SU-DHL-6 (cell line): ENCODE measurements at regions not wholly inside any gene's neighbourhood (a gene's known extent, or its start where the extent isn't known, plus 50 kb on each side); places are given as distances from the start of the nearest gene placed in this dataset.

Experiments
- H2AFZ ChIP-seq: fragments of 200-600 bp; sonication (generic); 2 replicates; pipeline ENCODE4 v1.6.1; 2014; ENCODE audit warnings: low read depth, mild to moderate bottlenecking, moderate library complexity, mixed read lengths, antibody characterized with exemption, low read length; ENCODE audit not compliant: severe bottlenecking
- H3F3A ChIP-seq: fragments of 200-600 bp; shearing (Covaris generic); 2 replicates; pipeline ENCODE4 v1.6.0; 2016; ENCODE audit warnings: antibody characterized with exemption, mild to moderate bottlenecking; ENCODE audit not compliant: insufficient read depth
- H3K27ac ChIP-seq: fragments of 200-600 bp; sonication (generic); 2 replicates; pipeline ENCODE4 v1.5.1; 2016; ENCODE audit warnings: low read depth, mild to moderate bottlenecking, low read length, moderate library complexity, mixed read lengths
- H3K27me3 ChIP-seq: fragments of 200-600 bp; sonication (generic), shearing (Covaris generic); 2 replicates; pipeline ENCODE4 v1.6.0; 2014; ENCODE audit warnings: mild to moderate bottlenecking, low read length
- H3K36me3 ChIP-seq: fragments of 200-600 bp; sonication (generic); 2 replicates; pipeline ENCODE4 v1.6.1; 2014; ENCODE audit warnings: mild to moderate bottlenecking, low read length, mixed read lengths
- H3K4me2 ChIP-seq: fragments of 300-600, 200-600 bp; shearing (Covaris generic), sonication (generic); 2 replicates; pipeline ENCODE4 v1.6.0; 2014; ENCODE audit warnings: low read length, low read depth, mild to moderate bottlenecking; ENCODE audit not compliant: poor library complexity, severe bottlenecking
- H3K4me3 ChIP-seq: fragments of 200-600 bp; sonication (generic); 2 replicates; pipeline ENCODE4 v1.5.1; 2014; ENCODE audit warnings: antibody characterized with exemption, low read length, mild to moderate bottlenecking, mixed read lengths; ENCODE audit not compliant: insufficient read depth, poor library complexity, severe bottlenecking
- H3K79me2 ChIP-seq: fragments of 200-600 bp; sonication (generic); 2 replicates; pipeline ENCODE4 v1.6.1; 2014; ENCODE audit warnings: mild to moderate bottlenecking, low read length, moderate library complexity; ENCODE audit not compliant: insufficient read depth
- H3K9ac ChIP-seq: fragments of 200-600 bp; sonication (generic); 2 replicates; pipeline ENCODE4 v1.7.0; 2014; ENCODE audit warnings: mild to moderate bottlenecking, low read length
- H3K9me2 ChIP-seq: fragments of 200-600 bp; sonication (generic); replicated peaks from 2 replicates; pipeline ENCODE4 v1.6.1; 2014; ENCODE audit warnings: low read length; ENCODE audit not compliant: insufficient read depth
- H3K9me3 ChIP-seq: fragments of 200-600 bp; sonication (generic); 2 replicates; pipeline ENCODE4 v1.6.1; 2014; ENCODE audit warnings: low read length, mixed read lengths; ENCODE audit not compliant: insufficient read depth
- H4K20me1 ChIP-seq: fragments of 200-600 bp; sonication (generic); 2 replicates; pipeline ENCODE4 v1.6.1; 2014; ENCODE audit warnings: low read depth, mild to moderate bottlenecking, antibody characterized with exemption, low read length, moderate library complexity, mixed read lengths
- CTCF ChIP-seq: fragments of 200-600 bp; sonication (generic); IDR thresholded peaks from one replicate; pipeline ENCODE4 v1.5.1; 2017; ENCODE audit warnings: antibody characterized with exemption, mild to moderate bottlenecking, low read length, moderate library complexity; ENCODE audit not compliant: insufficient read depth, poor library complexity, severe bottlenecking
- EZH2phosphoT487 ChIP-seq: fragments of 200-600 bp; sonication (generic), shearing (Covaris generic); conservative IDR thresholded peaks from 2 replicates; pipeline ENCODE4 v1.6.1; 2018; ENCODE audit warnings: mild to moderate bottlenecking, antibody characterized with exemption, low read length, moderate library complexity, mixed read lengths

- Histone ChIP-seq H3K9ac (no peak overlapping the region), H3K4me3 (no peak overlapping the region), H3K4me2 (no peak overlapping the region)
Observed at GRCh38 chr14:44775248-44775647, 186.5 kb downstream of the KLHL28 start.

GRCh38 chr14:44774396-44774795 is 187.4 kb downstream of the KLHL28 start:
- Histone ChIP-seq H3K9me2 (no peaks in the 10 kb centered on the region), H3K27ac (no peak overlapping the region), H3K36me3 (no peaks in the 10 kb centered on the region), H3K79me2 (no peaks in the 10 kb centered on the region), H3K4me2 (no peak overlapping the region), H3K9ac (no peak overlapping the region), H3K9me3 (no peaks in the 10 kb centered on the region), H2AFZ (no peak overlapping the region), H4K20me1 (no peaks in the 10 kb centered on the region), H3K27me3 (no peaks in the 10 kb centered on the region), H3F3A (no peaks in the 10 kb centered on the region), H3K4me3 (no peak overlapping the region)
- TF ChIP-seq EZH2phosphoT487 (no peak), CTCF (no peak)

More at GRCh38 chr14:44775248-44775647, 186.5 kb downstream of the KLHL28 start:
- Histone ChIP-seq H4K20me1 (no peaks in the 10 kb centered on the region), H2AFZ (no peak overlapping the region), H3K79me2 (no peaks in the 10 kb centered on the region), H3K9me3 (no peaks in the 10 kb centered on the region), H3K36me3 (no peaks in the 10 kb centered on the region), H3K9me2 (no peaks in the 10 kb centered on the region), H3K27ac (no peak overlapping the region), H3F3A (no peaks in the 10 kb centered on the region), H3K27me3 (no peaks in the 10 kb centered on the region)
- TF ChIP-seq EZH2phosphoT487: no peak
- no peak for TF ChIP-seq CTCF

- H3K9ac ChIP-seq: no peak overlapping the region
- no peaks in the 10 kb centered on the region for H3K79me2 ChIP-seq
- H3K9me2 ChIP-seq: no peaks in the 10 kb centered on the region
- TF ChIP-seq EZH2phosphoT487 (no peak), CTCF (no peak)
- H3K27ac ChIP-seq: no peak overlapping the region
- H3K36me3 ChIP-seq: no peaks in the 10 kb centered on the region
- H3K4me3 ChIP-seq: no peak overlapping the region
- H3K4me2 ChIP-seq: no peak overlapping the region
- no peaks in the 10 kb centered on the region for H3F3A ChIP-seq
- H3K9me3 ChIP-seq: no peaks in the 10 kb centered on the region
- no peaks in the 10 kb centered on the region for H4K20me1 ChIP-seq
- no peaks in the 10 kb centered on the region for H3K27me3 ChIP-seq
- H2AFZ ChIP-seq: no peak overlapping the region
Observed at GRCh38 chr14:44771496-44771895, 190.3 kb downstream of the KLHL28 start.

GRCh38 chr14:44770201-44770600 is 191.5 kb downstream of the KLHL28 start:
- Histone ChIP-seq H3K9ac (no peak overlapping the region), H3K4me2 (no peak overlapping the region), H3K9me2 (no peaks in the 10 kb centered on the region), H3K9me3 (no peaks in the 10 kb centered on the region), H3K27ac (no peak overlapping the region), H3K79me2 (no peaks in the 10 kb centered on the region), H2AFZ (no peak overlapping the region), H3K27me3 (no peaks in the 10 kb centered on the region), H3F3A (no peaks in the 10 kb centered on the region), H3K4me3 (no peak overlapping the region), H3K36me3 (no peaks in the 10 kb centered on the region), H4K20me1 (no peaks in the 10 kb centered on the region)
- no peak for TF ChIP-seq CTCF
- no peak for TF ChIP-seq EZH2phosphoT487
